ENCODE measurements at regions not wholly inside any gene's neighbourhood (a gene's known extent, or its start where the extent isn't known, plus 50 kb on each side); places are given as distances from the start of the nearest gene placed in this dataset.

GRCh38 chr4:74625981-74626380, 168.3 kb downstream of the BTC start:
- Histone ChIP-seq H3K4me3 (ENCODE audit: low read length in 2 of 2) (no peak overlapping the region), H3K36me3 (ENCODE audit: insufficient read depth, low read length) (no peaks in the 10 kb centered on the region), H3K27me3 (ENCODE audit: insufficient read depth, low read length) (no peaks in the 10 kb centered on the region), H3K4me1 (ENCODE audit: insufficient read depth, low read length) (peaks cover 24% of the 10 kb centered on the region), H3K27ac (ENCODE audit: low read depth, low read length) (no peak overlapping the region), H3K9me3 (ENCODE audit: control insufficient read depth in 1 of 2, low read length in 2 of 2) (no peaks in the 10 kb centered on the region)
- ChIA-PET CTCF (ENCODE audit: partially characterized antibody) (interaction anchor here (1.7 to 2.3 kb wide), 2 partner anchors 10 to 249 kb away, joined by 4 to 7 read pairs; no protein-coding TSS in a partner anchor), POLR2A (ENCODE audit: partially characterized antibody) (no interaction called here)
- Mint-ChIP-seq H3K9me3 (peaks cover 0 to 2% (median 0%) of the 10 kb centered on the region in 8 donors), H3K4me3 (no peak overlapping the region), H3K36me3 (no peaks in the 10 kb centered on the region), H3K4me1 (peaks cover 10 to 40% (median 23%) of the 10 kb centered on the region in 4 donors), H3K27me3 (peaks cover 0 to 1% of the 10 kb centered on the region in 2 donors), H3K27ac (peak overlapping the region in 2 of 7 donors; percentile 9 to 74)
- intact Hi-C loops (cut with micrococcal nuclease) = no loop called here
- no peak for DNase-seq

- no peak overlapping the region for H3K27ac Mint-ChIP-seq
- POLR2A ChIA-PET (ENCODE audit: partially characterized antibody) = no interaction called here
- H3K36me3 Mint-ChIP-seq = no peaks in the 10 kb centered on the region
- no peak overlapping the region for H3K27ac ChIP-seq (ENCODE audit: low read depth, low read length)
- H3K9me3 ChIP-seq (ENCODE audit: control insufficient read depth in 1 of 2, low read length in 2 of 2) = no peaks in the 10 kb centered on the region
- no peaks in the 10 kb centered on the region for H3K27me3 Mint-ChIP-seq
- H3K4me1 Mint-ChIP-seq = peaks cover 11 to 44% (median 24%) of the 10 kb centered on the region in 4 donors
- H3K4me1 ChIP-seq (ENCODE audit: insufficient read depth, low read length) = peaks cover 24% of the 10 kb centered on the region
- no peak for DNase-seq
- no peaks in the 10 kb centered on the region for H3K36me3 ChIP-seq (ENCODE audit: insufficient read depth, low read length)
- peaks cover 0 to 2% (median 0%) of the 10 kb centered on the region in 8 donors for H3K9me3 Mint-ChIP-seq
- CTCF ChIA-PET (ENCODE audit: partially characterized antibody) = no interaction called here
- H3K27me3 ChIP-seq (ENCODE audit: insufficient read depth, low read length) = no peaks in the 10 kb centered on the region
- H3K4me3 Mint-ChIP-seq = no peak overlapping the region
- no peak overlapping the region for H3K4me3 ChIP-seq (ENCODE audit: low read length in 2 of 2)
- intact Hi-C loops (cut with micrococcal nuclease) = no loop called here
These were observed 167.2 kb downstream of the BTC start for GRCh38 chr4:74627093-74627492.

- Mint-ChIP-seq H3K4me1 (peaks cover 12 to 48% (median 25%) of the 10 kb centered on the region in 4 donors), H3K4me3 (no peak overlapping the region), H3K27ac (no peak overlapping the region), H3K27me3 (no peaks in the 10 kb centered on the region), H3K36me3 (no peaks in the 10 kb centered on the region), H3K9me3 (peaks cover 0 to 2% (median 0%) of the 10 kb centered on the region in 8 donors)
- Histone ChIP-seq H3K27me3 (ENCODE audit: insufficient read depth, low read length) (no peaks in the 10 kb centered on the region), H3K36me3 (ENCODE audit: insufficient read depth, low read length) (no peaks in the 10 kb centered on the region), H3K27ac (ENCODE audit: low read depth, low read length) (no peak overlapping the region), H3K9me3 (ENCODE audit: control insufficient read depth in 1 of 2, low read length in 2 of 2) (no peaks in the 10 kb centered on the region), H3K4me3 (ENCODE audit: low read length in 2 of 2) (no peak overlapping the region), H3K4me1 (ENCODE audit: insufficient read depth, low read length) (peaks cover 28% of the 10 kb centered on the region)
- POLR2A ChIA-PET (ENCODE audit: partially characterized antibody) = no interaction called here
- CTCF ChIA-PET (ENCODE audit: partially characterized antibody) = no interaction called here
- DNase-seq = no peak
- intact Hi-C loops (cut with micrococcal nuclease) = no loop called here
These were observed 166.8 kb downstream of the BTC start for GRCh38 chr4:74627504-74627903.

- H3K36me3 ChIP-seq (ENCODE audit: insufficient read depth, low read length) = no peaks in the 10 kb centered on the region
- H3K9me3 ChIP-seq (ENCODE audit: control insufficient read depth in 1 of 2, low read length in 2 of 2) = no peaks in the 10 kb centered on the region
- POLR2A ChIA-PET (ENCODE audit: partially characterized antibody) = no interaction called here
- DNase-seq = no peak
- intact Hi-C loops (cut with micrococcal nuclease) = no loop called here
- Mint-ChIP-seq H3K27me3 (no peaks in the 10 kb centered on the region), H3K27ac (peak overlapping the region in 1 of 7 donors; percentile 13), H3K4me1 (peaks cover 13 to 53% (median 30%) of the 10 kb centered on the region in 4 donors), H3K9me3 (peaks cover 0 to 3% (median 0%) of the 10 kb centered on the region in 8 donors), H3K36me3 (no peaks in the 10 kb centered on the region), H3K4me3 (no peak overlapping the region)
- no peak overlapping the region for H3K4me3 ChIP-seq (ENCODE audit: low read length in 2 of 2)
- no peak overlapping the region for H3K27ac ChIP-seq (ENCODE audit: low read depth, low read length)
- no peaks in the 10 kb centered on the region for H3K27me3 ChIP-seq (ENCODE audit: insufficient read depth, low read length)
- peaks cover 37% of the 10 kb centered on the region for H3K4me1 ChIP-seq (ENCODE audit: insufficient read depth, low read length)
- CTCF ChIA-PET (ENCODE audit: partially characterized antibody) = interaction anchor here (0.8 to 0.9 kb wide), 2 partner anchors 9 to 17 kb away, joined by 3 read pairs; no protein-coding TSS in a partner anchor
These were observed 165.3 kb downstream of the BTC start for GRCh38 chr4:74628852-74629620.

GRCh38 chr4:74630551-74630950, 163.8 kb downstream of the BTC start:
- no peaks in the 10 kb centered on the region for H3K27me3 ChIP-seq (ENCODE audit: insufficient read depth, low read length)
- DNase-seq = no peak
- H3K27ac Mint-ChIP-seq = peak overlapping the region in 1 of 7 donors; percentile 50
- ChIA-PET POLR2A (ENCODE audit: partially characterized antibody) (no interaction called here), CTCF (ENCODE audit: partially characterized antibody) (no interaction called here)
- H3K36me3 ChIP-seq (ENCODE audit: insufficient read depth, low read length) = no peaks in the 10 kb centered on the region
- intact Hi-C loops (cut with micrococcal nuclease) = no loop called here
- peaks cover 10 to 40% (median 22%) of the 10 kb centered on the region in 4 donors for H3K4me1 Mint-ChIP-seq
- H3K4me3 Mint-ChIP-seq = no peak overlapping the region
- peaks cover 0 to 3% (median 0%) of the 10 kb centered on the region in 8 donors for H3K9me3 Mint-ChIP-seq
- peaks cover 24% of the 10 kb centered on the region for H3K4me1 ChIP-seq (ENCODE audit: insufficient read depth, low read length)
- no peaks in the 10 kb centered on the region for H3K36me3 Mint-ChIP-seq
- H3K4me3 ChIP-seq (ENCODE audit: low read length in 2 of 2) = no peak overlapping the region
- H3K27me3 Mint-ChIP-seq = no peaks in the 10 kb centered on the region
- no peak overlapping the region for H3K27ac ChIP-seq (ENCODE audit: low read depth, low read length)
- H3K9me3 ChIP-seq (ENCODE audit: control insufficient read depth in 1 of 2, low read length in 2 of 2) = no peaks in the 10 kb centered on the region

- H3K4me3 ChIP-seq (ENCODE audit: low read length in 2 of 2) = no peak overlapping the region
- DNase-seq = no peak
- ChIA-PET CTCF (ENCODE audit: partially characterized antibody) (no interaction called here), POLR2A (ENCODE audit: partially characterized antibody) (no interaction called here)
- H3K27me3 Mint-ChIP-seq = no peaks in the 10 kb centered on the region
- H3K4me3 Mint-ChIP-seq = no peak overlapping the region
- H3K27ac ChIP-seq (ENCODE audit: low read depth, low read length) = no peak overlapping the region
- H3K27ac Mint-ChIP-seq = no peak overlapping the region
- H3K36me3 ChIP-seq (ENCODE audit: insufficient read depth, low read length) = no peaks in the 10 kb centered on the region
- peaks cover 8 to 32% (median 18%) of the 10 kb centered on the region in 4 donors for H3K4me1 Mint-ChIP-seq
- no peaks in the 10 kb centered on the region for H3K27me3 ChIP-seq (ENCODE audit: insufficient read depth, low read length)
- peaks cover 16% of the 10 kb centered on the region for H3K4me1 ChIP-seq (ENCODE audit: insufficient read depth, low read length)
- H3K9me3 Mint-ChIP-seq = peaks cover 0 to 3% (median 0%) of the 10 kb centered on the region in 8 donors
- H3K36me3 Mint-ChIP-seq = no peaks in the 10 kb centered on the region
- H3K9me3 ChIP-seq (ENCODE audit: control insufficient read depth in 1 of 2, low read length in 2 of 2) = no peaks in the 10 kb centered on the region
- intact Hi-C loops (cut with micrococcal nuclease) = no loop called here
These were observed 163.0 kb downstream of the BTC start for GRCh38 chr4:74631338-74631737.

GRCh38 chr4:74631988-74632387, 162.3 kb downstream of the BTC start:
- intact Hi-C loops (cut with micrococcal nuclease) = no loop called here
- POLR2A ChIA-PET (ENCODE audit: partially characterized antibody) = no interaction called here

More at GRCh38 chr4:74631988-74632387, 162.3 kb downstream of the BTC start:
- CTCF ChIA-PET (ENCODE audit: partially characterized antibody) = no interaction called here
- no peaks in the 10 kb centered on the region for H3K36me3 Mint-ChIP-seq
- H3K4me1 Mint-ChIP-seq = peaks cover 8 to 29% (median 17%) of the 10 kb centered on the region in 4 donors
- no peaks in the 10 kb centered on the region for H3K9me3 ChIP-seq (ENCODE audit: control insufficient read depth in 1 of 2, low read length in 2 of 2)
- H3K4me3 Mint-ChIP-seq = no peak overlapping the region
- H3K27ac ChIP-seq (ENCODE audit: low read depth, low read length) = no peak overlapping the region
- H3K27ac Mint-ChIP-seq = no peak overlapping the region
- H3K36me3 ChIP-seq (ENCODE audit: insufficient read depth, low read length) = no peaks in the 10 kb centered on the region
- DNase-seq = no peak
- H3K27me3 ChIP-seq (ENCODE audit: insufficient read depth, low read length) = no peaks in the 10 kb centered on the region
- H3K4me1 ChIP-seq (ENCODE audit: insufficient read depth, low read length) = peaks cover 15% of the 10 kb centered on the region
- no peaks in the 10 kb centered on the region for H3K27me3 Mint-ChIP-seq
- peaks cover 0 to 3% (median 0%) of the 10 kb centered on the region in 8 donors for H3K9me3 Mint-ChIP-seq
- no peak overlapping the region for H3K4me3 ChIP-seq (ENCODE audit: low read length in 2 of 2)

All from CD4-positive, alpha-beta memory T cell (primary cell).